AG09319 (cell line): ENCODE measurements at regions not wholly inside any gene's neighbourhood (a gene's known extent, or its start where the extent isn't known, plus 50 kb on each side); places are given as distances from the start of the nearest gene placed in this dataset.

Experiments
- DNase-seq: peaks from one replicate; pipeline ENCODE4 v3.0.0-alpha.2; 2010; ENCODE audit warnings: low read depth; ENCODE audit errors: extremely low read depth
- CTCF ChIP-seq: IDR thresholded peaks from 2 replicates; pipeline ENCODE4 v1.5.1; 2011; ENCODE audit warnings: low read depth, mild to moderate bottlenecking, inconsistent platforms, low read length, moderate library complexity

GRCh38 chr17:79391376-79392233 lies 219.2 kb downstream of the RBFOX3 start:
- peak; percentile 19 for DNase-seq
- peak; percentile 92 for TF ChIP-seq CTCF

DNA sequence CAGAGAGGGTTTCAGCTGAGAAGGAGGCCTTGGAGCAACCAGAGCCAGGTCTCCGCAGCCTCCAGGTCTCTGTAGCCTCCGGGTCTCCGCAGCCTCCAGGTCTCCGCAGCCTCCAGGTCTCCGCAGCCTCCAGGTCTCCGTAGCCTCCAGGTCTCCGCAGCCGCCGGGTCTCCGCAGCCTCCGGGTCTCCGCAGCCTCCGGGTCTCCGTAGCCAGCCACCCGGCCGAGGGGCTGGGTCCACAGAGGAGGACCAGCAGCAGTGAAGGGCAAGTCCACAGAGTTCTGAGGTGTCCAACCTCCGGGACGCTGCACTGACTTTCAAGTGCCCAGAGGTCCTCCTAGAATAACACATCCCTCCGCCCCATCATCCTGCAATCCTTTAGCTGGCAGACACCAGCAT lies 221.0 kb downstream of the RBFOX3 start:
- TF ChIP-seq CTCF, result no peak
- no peak for DNase-seq

- no peak for DNase-seq
- TF ChIP-seq CTCF, result peak; percentile 57
These were observed 222.1 kb downstream of the RBFOX3 start for GRCh38 chr17:79388556-79389295.

- no peak for TF ChIP-seq CTCF
- no peak for DNase-seq
These were observed 223.1 kb downstream of the RBFOX3 start for GRCh38 chr17:79387783-79388182.

DNA sequence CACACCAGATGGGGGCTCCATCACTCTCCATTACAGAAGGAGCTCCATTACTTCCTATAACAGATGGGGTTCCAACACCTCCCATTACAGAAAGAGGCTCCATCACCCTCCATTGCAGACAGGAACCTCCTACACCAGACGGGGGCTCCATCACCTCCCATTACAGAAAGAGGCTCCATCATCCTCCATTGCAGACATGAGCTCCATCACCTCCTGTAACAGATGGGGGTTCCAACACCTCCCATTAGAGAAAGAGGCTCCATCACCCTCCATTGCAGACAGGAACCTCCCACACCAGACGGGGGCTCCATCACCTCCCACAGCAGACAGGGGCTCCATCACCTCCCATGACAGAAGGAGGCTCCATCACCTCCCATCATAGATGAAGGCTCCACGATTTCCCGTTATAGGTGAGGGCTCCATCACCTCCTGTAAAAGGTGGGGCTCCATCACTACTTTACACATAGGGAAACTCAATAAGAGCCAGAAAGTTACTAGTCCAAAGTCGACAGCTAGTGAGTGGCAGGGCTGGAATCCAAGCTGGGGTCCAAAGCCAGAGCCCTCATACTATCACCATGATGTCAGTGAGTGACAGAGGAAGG lies 224.8 kb downstream of the RBFOX3 start:
- no peak for TF ChIP-seq CTCF
- DNase-seq, result no peak

DNA sequence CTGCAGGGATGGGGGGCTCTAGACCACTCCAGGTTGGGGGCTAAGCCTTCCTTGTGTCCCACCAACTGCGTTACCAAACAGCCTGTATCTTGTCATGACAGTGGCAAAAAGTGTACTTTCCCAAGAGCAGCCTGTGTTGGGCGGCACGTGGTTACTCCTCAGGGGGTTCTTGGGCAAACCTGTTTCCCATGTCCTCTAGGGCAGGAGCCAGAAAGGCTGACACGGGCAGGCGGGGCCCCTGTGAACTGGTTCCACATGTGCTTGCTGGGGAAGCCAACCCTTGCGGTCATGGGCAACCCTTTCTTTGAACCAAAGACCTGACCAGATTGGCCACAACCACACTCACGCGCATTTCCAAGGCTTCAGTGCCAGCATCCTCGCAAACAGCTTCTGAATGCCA lies 228.5 kb downstream of the RBFOX3 start:
- DNase-seq, result no peak
- TF ChIP-seq CTCF, result no peak
